ENCODE measurements at regions not wholly inside any gene's neighbourhood (a gene's known extent, or its start where the extent isn't known, plus 50 kb on each side); places are given as distances from the start of the nearest gene placed in this dataset.

- TF ChIP-seq CTCF (IDR thresholded peaks at IDR 0.05) (no peak), POLR2A (IDR thresholded peaks at IDR 0.05) (no peak)
Measured at GRCh38 chr3:106420628-106421027, 551.8 kb upstream of the CBLB start.
